ENCODE measurements at regions not wholly inside any gene's neighbourhood (a gene's known extent, or its start where the extent isn't known, plus 50 kb on each side); places are given as distances from the start of the nearest gene placed in this dataset.

DNA sequence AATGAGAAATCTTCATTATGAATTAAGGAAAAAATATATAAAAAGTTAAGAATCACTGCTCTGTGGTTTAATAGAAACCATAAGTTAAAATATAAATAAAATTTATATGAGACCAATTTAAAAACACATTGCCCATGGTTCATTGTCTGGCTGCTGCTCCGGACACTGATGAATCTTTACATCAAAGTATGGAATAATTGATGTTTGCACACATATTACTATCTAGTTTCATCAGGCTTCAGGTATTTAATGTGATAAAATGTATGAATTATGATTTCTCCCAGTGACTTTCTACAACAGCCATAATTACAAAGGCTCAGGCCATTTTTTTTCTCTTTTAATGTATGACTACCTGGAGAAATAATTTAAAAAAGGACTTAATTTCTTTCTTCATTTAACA lies 599.1 kb upstream of the PRMT6 start:
- ATAC-seq = no peak
- intact Hi-C loops (cut with micrococcal nuclease; ENCODE audit: unreplicated experiment) = no loop called here
- H3K27me3 ChIP-seq (ENCODE audit: control insufficient read depth, insufficient read depth, low read length) = no peaks in the 10 kb centered on the region
- BruUV-seq (replicated peaks) = no TSS peak
- no peaks in the 10 kb centered on the region for H3K36me3 ChIP-seq (ENCODE audit: control insufficient read depth, insufficient read depth, low read length)
- no peaks in the 10 kb centered on the region for H3K4me1 ChIP-seq (ENCODE audit: control insufficient read depth, insufficient read depth, low read length)
- CTCF ChIA-PET = no interaction called here
- H3K4me3 ChIP-seq (ENCODE audit: low read depth in 2 of 2, low read length in 2 of 2) = no peak overlapping the region
- H3K27ac ChIP-seq (ENCODE audit: low read length) = no peak overlapping the region
- no peak for DNase-seq (ENCODE audit: low read depth, low spot score)
- POLR2A ChIA-PET = no interaction called here
- in situ Hi-C loops (cut with HindIII; ENCODE audit: low pct_unique_long_range_greater_than_20kb, low sequenced_read_pairs) = no loop called here
- no peaks in the 10 kb centered on the region for H3K9me3 ChIP-seq (ENCODE audit: control insufficient read depth, insufficient read depth, low read depth, low read length)
- TF ChIP-seq, protein P1, sequence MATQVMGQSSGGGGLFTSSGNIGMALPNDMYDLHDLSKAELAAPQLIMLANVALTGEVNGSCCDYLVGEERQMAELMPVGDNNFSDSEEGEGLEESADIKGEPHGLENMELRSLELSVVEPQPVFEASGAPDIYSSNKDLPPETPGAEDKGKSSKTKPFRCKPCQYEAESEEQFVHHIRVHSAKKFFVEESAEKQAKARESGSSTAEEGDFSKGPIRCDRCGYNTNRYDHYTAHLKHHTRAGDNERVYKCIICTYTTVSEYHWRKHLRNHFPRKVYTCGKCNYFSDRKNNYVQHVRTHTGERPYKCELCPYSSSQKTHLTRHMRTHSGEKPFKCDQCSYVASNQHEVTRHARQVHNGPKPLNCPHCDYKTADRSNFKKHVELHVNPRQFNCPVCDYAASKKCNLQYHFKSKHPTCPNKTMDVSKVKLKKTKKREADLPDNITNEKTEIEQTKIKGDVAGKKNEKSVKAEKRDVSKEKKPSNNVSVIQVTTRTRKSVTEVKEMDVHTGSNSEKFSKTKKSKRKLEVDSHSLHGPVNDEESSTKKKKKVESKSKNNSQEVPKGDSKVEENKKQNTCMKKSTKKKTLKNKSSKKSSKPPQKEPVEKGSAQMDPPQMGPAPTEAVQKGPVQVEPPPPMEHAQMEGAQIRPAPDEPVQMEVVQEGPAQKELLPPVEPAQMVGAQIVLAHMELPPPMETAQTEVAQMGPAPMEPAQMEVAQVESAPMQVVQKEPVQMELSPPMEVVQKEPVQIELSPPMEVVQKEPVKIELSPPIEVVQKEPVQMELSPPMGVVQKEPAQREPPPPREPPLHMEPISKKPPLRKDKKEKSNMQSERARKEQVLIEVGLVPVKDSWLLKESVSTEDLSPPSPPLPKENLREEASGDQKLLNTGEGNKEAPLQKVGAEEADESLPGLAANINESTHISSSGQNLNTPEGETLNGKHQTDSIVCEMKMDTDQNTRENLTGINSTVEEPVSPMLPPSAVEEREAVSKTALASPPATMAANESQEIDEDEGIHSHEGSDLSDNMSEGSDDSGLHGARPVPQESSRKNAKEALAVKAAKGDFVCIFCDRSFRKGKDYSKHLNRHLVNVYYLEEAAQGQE (IDR thresholded peaks at IDR 0.05; ENCODE audit: insufficient read depth in 1 of 2, low read depth in 2 of 2, low read length in 1 of 2) = no peak
- TF ChIP-seq TCF7L2 (IDR thresholded peaks at IDR 0.05; ENCODE audit: low read depth, low read length) = no peak
- TF ChIP-seq, protein P2, sequence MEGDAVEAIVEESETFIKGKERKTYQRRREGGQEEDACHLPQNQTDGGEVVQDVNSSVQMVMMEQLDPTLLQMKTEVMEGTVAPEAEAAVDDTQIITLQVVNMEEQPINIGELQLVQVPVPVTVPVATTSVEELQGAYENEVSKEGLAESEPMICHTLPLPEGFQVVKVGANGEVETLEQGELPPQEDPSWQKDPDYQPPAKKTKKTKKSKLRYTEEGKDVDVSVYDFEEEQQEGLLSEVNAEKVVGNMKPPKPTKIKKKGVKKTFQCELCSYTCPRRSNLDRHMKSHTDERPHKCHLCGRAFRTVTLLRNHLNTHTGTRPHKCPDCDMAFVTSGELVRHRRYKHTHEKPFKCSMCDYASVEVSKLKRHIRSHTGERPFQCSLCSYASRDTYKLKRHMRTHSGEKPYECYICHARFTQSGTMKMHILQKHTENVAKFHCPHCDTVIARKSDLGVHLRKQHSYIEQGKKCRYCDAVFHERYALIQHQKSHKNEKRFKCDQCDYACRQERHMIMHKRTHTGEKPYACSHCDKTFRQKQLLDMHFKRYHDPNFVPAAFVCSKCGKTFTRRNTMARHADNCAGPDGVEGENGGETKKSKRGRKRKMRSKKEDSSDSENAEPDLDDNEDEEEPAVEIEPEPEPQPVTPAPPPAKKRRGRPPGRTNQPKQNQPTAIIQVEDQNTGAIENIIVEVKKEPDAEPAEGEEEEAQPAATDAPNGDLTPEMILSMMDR (IDR thresholded peaks at IDR 0.05) = no peak
- TF ChIP-seq POLR2AphosphoS5 (IDR thresholded peaks at IDR 0.05; ENCODE audit: low read depth, low read length) = no peak
- no peak for TF ChIP-seq SIN3A (IDR thresholded peaks at IDR 0.05; ENCODE audit: borderline replicate concordance, insufficient read depth, low read depth, low read length)

DNA sequence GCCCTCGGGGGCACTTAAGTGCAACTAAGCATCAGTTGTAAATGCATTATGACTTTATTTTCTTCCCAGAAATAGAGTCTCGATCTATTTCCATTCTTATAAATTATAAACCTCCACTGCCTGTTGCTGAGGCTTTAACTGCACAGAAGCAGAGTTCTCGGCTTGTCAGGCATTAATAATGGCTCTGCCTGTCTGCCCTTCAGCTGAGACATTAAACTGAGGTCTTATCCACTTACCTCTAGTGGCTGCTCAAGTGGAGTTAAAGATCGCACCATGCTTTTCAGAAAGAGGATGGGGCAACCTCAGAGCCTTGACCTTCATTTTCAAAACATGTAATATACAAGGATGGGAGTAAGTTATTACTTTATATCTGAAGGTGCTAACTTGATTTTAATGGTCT lies 597.6 kb upstream of the PRMT6 start:
- BruUV-seq (replicated peaks) = no TSS peak
- Histone ChIP-seq H3K27me3 (ENCODE audit: control insufficient read depth, insufficient read depth, low read length) (no peaks in the 10 kb centered on the region), H3K4me3 (ENCODE audit: low read depth in 2 of 2, low read length in 2 of 2) (no peak overlapping the region), H3K9me3 (ENCODE audit: control insufficient read depth, insufficient read depth, low read depth, low read length) (no peaks in the 10 kb centered on the region), H3K27ac (ENCODE audit: low read length) (no peak overlapping the region), H3K36me3 (ENCODE audit: control insufficient read depth, insufficient read depth, low read length) (no peaks in the 10 kb centered on the region), H3K4me1 (ENCODE audit: control insufficient read depth, insufficient read depth, low read length) (no peaks in the 10 kb centered on the region)
- DNase-seq (ENCODE audit: low read depth, low spot score) (no peak), ATAC-seq (no peak)
- POLR2A ChIA-PET = no interaction called here
- in situ Hi-C loops (cut with HindIII; ENCODE audit: low pct_unique_long_range_greater_than_20kb, low sequenced_read_pairs) (no loop called here), intact Hi-C loops (cut with micrococcal nuclease; ENCODE audit: unreplicated experiment) (no loop called here)
- TF ChIP-seq SIN3A (IDR thresholded peaks at IDR 0.05; ENCODE audit: borderline replicate concordance, insufficient read depth, low read depth, low read length) (no peak), POLR2AphosphoS5 (IDR thresholded peaks at IDR 0.05; ENCODE audit: low read depth, low read length) (no peak), TCF7L2 (IDR thresholded peaks at IDR 0.05; ENCODE audit: low read depth, low read length) (no peak)
- TF ChIP-seq, protein P2 (IDR thresholded peaks at IDR 0.05) = no peak
- TF ChIP-seq, protein P1 (IDR thresholded peaks at IDR 0.05; ENCODE audit: insufficient read depth in 1 of 2, low read depth in 2 of 2, low read length in 1 of 2) = no peak
- CTCF ChIA-PET = no interaction called here

All from Panc1 (cell line).